ENCODE measurements at regions not wholly inside any gene's neighbourhood (a gene's known extent, or its start where the extent isn't known, plus 50 kb on each side); places are given as distances from the start of the nearest gene placed in this dataset.

DNA sequence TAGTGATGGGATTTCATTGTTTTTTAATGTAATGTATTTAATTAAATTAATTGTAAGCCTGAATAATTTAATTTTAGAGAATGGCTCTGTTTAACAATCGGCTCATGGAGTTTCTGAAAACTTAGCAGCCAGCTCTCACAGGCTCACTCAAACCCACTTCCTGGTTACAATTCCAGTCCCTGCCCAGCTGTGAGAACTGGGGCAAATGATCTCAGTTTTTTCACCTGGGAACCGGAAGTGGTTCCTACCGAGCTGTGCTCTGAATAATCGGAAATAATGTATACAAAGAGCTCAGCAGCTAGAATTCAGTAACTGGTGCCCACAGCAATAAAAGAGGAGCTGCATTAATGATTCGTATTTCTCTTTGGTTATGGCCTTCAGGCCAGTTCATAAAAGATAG is 244.3 kb upstream of the MCTP2 start:
- TF ChIP-seq, protein P1, sequence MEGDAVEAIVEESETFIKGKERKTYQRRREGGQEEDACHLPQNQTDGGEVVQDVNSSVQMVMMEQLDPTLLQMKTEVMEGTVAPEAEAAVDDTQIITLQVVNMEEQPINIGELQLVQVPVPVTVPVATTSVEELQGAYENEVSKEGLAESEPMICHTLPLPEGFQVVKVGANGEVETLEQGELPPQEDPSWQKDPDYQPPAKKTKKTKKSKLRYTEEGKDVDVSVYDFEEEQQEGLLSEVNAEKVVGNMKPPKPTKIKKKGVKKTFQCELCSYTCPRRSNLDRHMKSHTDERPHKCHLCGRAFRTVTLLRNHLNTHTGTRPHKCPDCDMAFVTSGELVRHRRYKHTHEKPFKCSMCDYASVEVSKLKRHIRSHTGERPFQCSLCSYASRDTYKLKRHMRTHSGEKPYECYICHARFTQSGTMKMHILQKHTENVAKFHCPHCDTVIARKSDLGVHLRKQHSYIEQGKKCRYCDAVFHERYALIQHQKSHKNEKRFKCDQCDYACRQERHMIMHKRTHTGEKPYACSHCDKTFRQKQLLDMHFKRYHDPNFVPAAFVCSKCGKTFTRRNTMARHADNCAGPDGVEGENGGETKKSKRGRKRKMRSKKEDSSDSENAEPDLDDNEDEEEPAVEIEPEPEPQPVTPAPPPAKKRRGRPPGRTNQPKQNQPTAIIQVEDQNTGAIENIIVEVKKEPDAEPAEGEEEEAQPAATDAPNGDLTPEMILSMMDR (IDR thresholded peaks at IDR 0.05): no peak
- no peak for TF ChIP-seq POLR2A (IDR thresholded peaks at IDR 0.05)
- 75 to 84% methylated on average over 5 of the region's 5 CpGs for WGBS, 2 donors
- intact Hi-C loops (cut with DNase I; ENCODE audit: low total_unique reads): no loop called here

DNA sequence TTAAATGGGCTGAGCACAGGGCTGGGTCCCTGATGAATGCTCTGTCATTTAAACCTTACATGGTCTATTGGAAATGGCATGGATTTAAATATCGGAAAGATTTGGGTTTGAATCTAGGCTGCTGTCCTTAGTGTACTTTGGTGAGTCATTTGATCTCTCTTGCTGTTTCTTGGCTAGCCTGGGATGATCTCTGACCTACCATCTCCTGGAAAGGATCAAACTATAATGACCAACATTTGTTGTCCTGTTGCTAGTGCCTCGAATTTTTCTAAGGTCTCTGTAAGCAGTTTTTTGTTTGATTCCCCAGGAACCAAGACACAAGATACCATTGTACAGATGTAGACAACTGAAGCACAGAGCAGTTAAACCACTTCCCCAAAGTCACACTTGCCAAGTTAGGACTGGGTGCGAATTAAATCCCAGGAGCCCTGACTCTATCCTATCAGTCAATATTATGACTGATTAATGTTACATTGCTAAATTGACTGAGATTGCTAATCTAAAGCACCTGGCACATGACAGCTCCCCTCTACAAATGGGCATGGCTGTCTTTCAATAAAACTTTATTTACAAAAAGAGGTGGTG is 244.9 kb upstream of the MCTP2 start:
- intact Hi-C loops (cut with DNase I; ENCODE audit: low total_unique reads): no loop called here
- no peak overlapping the region for H3K4me3 ChIP-seq (ENCODE audit: low read depth, poor library complexity, severe bottlenecking)
- 64 to 69% methylated on average over 3 of the region's 3 CpGs for WGBS, 2 donors
- DNase-seq (ENCODE audit: low spot score in 2 of 2): no peak
- TF ChIP-seq POLR2A (IDR thresholded peaks at IDR 0.05): no peak
- TF ChIP-seq, protein P1 (IDR thresholded peaks at IDR 0.05): no peak

More for the DNA sequence above, 244.3 kb upstream of the MCTP2 start:
- no peak overlapping the region for H3K4me3 ChIP-seq (ENCODE audit: low read depth, poor library complexity, severe bottlenecking)
- no peak for DNase-seq (ENCODE audit: low spot score in 2 of 2)

DNA sequence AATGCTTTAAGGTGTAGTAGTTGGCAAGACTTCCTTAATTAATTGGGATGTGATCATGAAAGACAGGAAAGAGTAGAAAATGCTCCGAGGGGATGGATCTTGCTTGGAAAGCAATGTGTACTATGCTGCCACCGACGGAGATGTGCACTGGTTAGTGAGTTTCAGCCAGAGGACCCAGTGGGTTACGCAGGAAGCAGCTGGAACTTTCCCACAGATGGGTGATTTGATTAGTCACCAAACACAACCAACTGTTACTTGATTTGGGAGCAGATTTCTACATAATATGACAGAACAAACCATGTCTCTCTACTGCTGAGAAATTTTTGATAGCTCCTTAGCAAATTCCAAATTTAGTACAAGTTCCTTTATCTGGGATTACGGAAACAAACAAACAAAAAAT is 245.4 kb upstream of the MCTP2 start:
- no peak for DNase-seq (ENCODE audit: low spot score in 2 of 2)
- intact Hi-C loops (cut with DNase I; ENCODE audit: low total_unique reads): no loop called here
- TF ChIP-seq, protein P1 (IDR thresholded peaks at IDR 0.05): no peak
- no peak for TF ChIP-seq POLR2A (IDR thresholded peaks at IDR 0.05)
- 63 to 67% methylated on average over 5 of the region's 5 CpGs for WGBS, 2 donors
- H3K4me3 ChIP-seq (ENCODE audit: low read depth, poor library complexity, severe bottlenecking): no peak overlapping the region

DNA sequence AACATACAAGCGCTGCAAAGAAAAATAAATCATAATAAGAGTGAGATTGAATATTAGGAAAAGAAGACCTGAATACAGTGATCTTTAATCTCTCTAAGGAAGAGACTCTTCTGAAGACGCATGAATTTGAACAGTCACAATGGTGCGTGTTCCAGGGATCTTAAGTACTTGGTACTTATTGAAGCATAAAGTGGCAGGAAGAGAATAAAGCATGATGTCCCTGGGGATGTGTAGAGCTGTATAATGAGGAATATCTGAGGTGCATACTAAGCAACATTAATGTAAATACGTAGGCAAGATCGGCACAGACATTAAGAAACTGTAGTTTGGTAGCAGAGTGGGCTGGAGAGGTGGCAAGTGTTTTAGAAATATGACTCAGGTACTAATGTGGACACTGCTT is 246.2 kb upstream of the MCTP2 start:
- intact Hi-C loops (cut with DNase I; ENCODE audit: low total_unique reads): no loop called here
- no peak for DNase-seq (ENCODE audit: low spot score in 2 of 2)
- no peak overlapping the region for H3K4me3 ChIP-seq (ENCODE audit: low read depth, poor library complexity, severe bottlenecking)
- no peak for TF ChIP-seq POLR2A (IDR thresholded peaks at IDR 0.05)
- TF ChIP-seq, protein P1 (IDR thresholded peaks at IDR 0.05): no peak
- WGBS, 2 donors: 80 to 89% methylated on average over 5 of the region's 5 CpGs

DNA sequence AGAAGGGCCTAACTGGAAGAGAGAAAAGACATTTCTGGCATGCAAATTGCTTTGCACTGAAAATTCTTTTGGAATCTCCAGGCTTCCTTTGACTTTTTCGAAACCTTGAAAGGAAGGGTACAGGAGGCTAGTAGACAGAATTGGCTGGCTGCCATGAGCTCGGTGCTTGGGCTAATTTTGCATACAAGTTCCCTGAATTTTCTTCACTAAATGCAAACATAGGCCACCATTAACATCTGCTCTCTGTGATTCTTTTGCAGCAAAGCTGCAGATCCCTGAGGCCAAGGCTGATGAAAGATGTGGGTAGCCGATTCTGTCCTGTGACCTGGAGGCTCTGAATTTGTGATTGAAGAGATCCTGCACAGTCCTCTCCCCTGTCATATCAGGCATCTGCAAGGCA is 247.8 kb upstream of the MCTP2 start:
- WGBS, 2 donors: 44 to 58% methylated on average over 3 of the region's 3 CpGs
- TF ChIP-seq, protein P1 (IDR thresholded peaks at IDR 0.05): no peak
- no peak overlapping the region for H3K4me3 ChIP-seq (ENCODE audit: low read depth, poor library complexity, severe bottlenecking)
- intact Hi-C loops (cut with DNase I; ENCODE audit: low total_unique reads): loop anchor here (5.0 kb wide), 1 partner anchor 896 kb away; the partner anchor contains the start of gene RGMA
- no peak for DNase-seq (ENCODE audit: low spot score in 2 of 2)

DNA sequence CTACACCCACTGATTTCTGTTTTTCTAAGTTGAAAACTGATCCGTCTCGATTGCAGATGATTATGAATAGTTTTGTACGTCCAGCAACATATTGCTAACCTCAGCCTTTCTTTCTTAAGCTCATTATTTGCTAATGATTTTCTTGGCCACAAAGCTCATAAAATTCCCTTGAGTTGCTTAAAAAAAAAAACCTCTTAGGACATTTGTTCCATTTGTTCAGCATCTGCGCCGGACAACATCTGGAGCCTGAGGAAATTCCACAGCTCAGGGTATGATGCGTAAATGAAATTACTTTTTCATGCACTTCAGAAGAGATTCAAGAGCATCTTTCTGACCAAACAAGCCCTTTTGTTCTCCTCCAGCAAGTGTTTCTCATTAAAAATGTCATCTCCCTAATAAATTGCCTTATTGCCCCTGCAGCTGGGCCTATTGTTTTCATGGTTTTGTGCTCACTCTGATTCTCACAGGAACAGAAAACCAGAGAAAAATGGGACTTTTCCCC is 249.1 kb upstream of the MCTP2 start:
- DNase-seq (ENCODE audit: low spot score in 2 of 2): peak in 1 of 2 donors; percentile 40
- intact Hi-C loops (cut with DNase I; ENCODE audit: low total_unique reads): loop anchor here (5.0 kb wide), 1 partner anchor 895 kb away; the partner anchor contains the start of gene RGMA
- 57 to 58% methylated on average over 6 of the region's 6 CpGs for WGBS, 2 donors
- TF ChIP-seq, protein P1 (IDR thresholded peaks at IDR 0.05): no peak
- no peak for TF ChIP-seq POLR2A (IDR thresholded peaks at IDR 0.05)
- no peak overlapping the region for H3K4me3 ChIP-seq (ENCODE audit: low read depth, poor library complexity, severe bottlenecking)
